H1 (cell line): ENCODE measurements at regions not wholly inside any gene's neighbourhood (a gene's known extent, or its start where the extent isn't known, plus 50 kb on each side); places are given as distances from the start of the nearest gene placed in this dataset.

Experiments used
- CHD7 ChIP-seq: fragments of 300-600 bp; sonication (generic); IDR thresholded peaks from 2 replicates; pipeline ENCODE4 v1.7.1; 2012; ENCODE audit warnings: low read length, moderate library complexity, mild to moderate bottlenecking, inconsistent platforms; ENCODE audit not compliant: insufficient replicate concordance
- E2F6 ChIP-seq: IDR thresholded peaks from 2 replicates; pipeline ENCODE4 v1.6.1; 2012; ENCODE audit warnings: inconsistent platforms
- EZH2 ChIP-seq: fragments of 200-600 bp; sonication (generic); IDR thresholded peaks from 2 replicates; pipeline ENCODE4 v1.7.1; 2012; ENCODE audit warnings: low read depth, mild to moderate bottlenecking, moderate library complexity, low read length, inconsistent platforms; ENCODE audit not compliant: severe bottlenecking
- FOSL1 ChIP-seq: IDR thresholded peaks from 2 replicates; pipeline ENCODE4 v1.6.1; 2011; ENCODE audit warnings: mild to moderate bottlenecking, low read depth, low read length, moderate library complexity; ENCODE audit not compliant: insufficient read depth
- NANOG ChIP-seq: IDR thresholded peaks from 2 replicates; pipeline ENCODE4 v1.6.1; 2011; ENCODE audit warnings: low read length, low read depth, mild to moderate bottlenecking, inconsistent platforms; ENCODE audit not compliant: insufficient read depth, poor library complexity, severe bottlenecking
- POU5F1 ChIP-seq: IDR thresholded peaks from 2 replicates; pipeline ENCODE4 v1.6.1; 2011; ENCODE audit warnings: low read depth, mild to moderate bottlenecking, low read length, moderate library complexity
- SIRT6 ChIP-seq: IDR thresholded peaks from one replicate; pipeline ENCODE4 v1.7.1; 2012; ENCODE audit warnings: low read length, inconsistent platforms
- SP2 ChIP-seq: IDR thresholded peaks from 2 replicates; pipeline ENCODE4 v1.6.1; 2012; ENCODE audit warnings: mild to moderate bottlenecking, low read length, inconsistent platforms
- TAF1 ChIP-seq: IDR thresholded peaks from 2 replicates; pipeline ENCODE4 v1.6.1; 2011; ENCODE audit warnings: mild to moderate bottlenecking, low read depth, low read length

- TF ChIP-seq TAF1 (no peak), POU5F1 (no peak), CHD7 (no peak), EZH2 (no peak), SP2 (no peak), NANOG (no peak), FOSL1 (no peak), SIRT6 (no peak), E2F6 (no peak)
These were observed 461.3 kb downstream of the BCAT1 start (continued) for GRCh38 chr12:24487606-24488005.
